ENCODE measurements at regions not wholly inside any gene's neighbourhood (a gene's known extent, or its start where the extent isn't known, plus 50 kb on each side); places are given as distances from the start of the nearest gene placed in this dataset.

- Histone ChIP-seq H4K20me1 (ENCODE audit: insufficient read depth, low read length) (no peaks in the 10 kb centered on the region), H3K79me2 (ENCODE audit: insufficient read depth, low read length) (no peaks in the 10 kb centered on the region), H3K27me3 (ENCODE audit: insufficient read depth, low read length) (no peaks in the 10 kb centered on the region), H2AFZ (ENCODE audit: low read length) (no peak overlapping the region), H3K4me3 (ENCODE audit: insufficient read depth, low read length) (no peak overlapping the region), H3K36me3 (ENCODE audit: insufficient read depth, low read length) (no peaks in the 10 kb centered on the region), H3K4me1 (ENCODE audit: insufficient read depth, low read length) (peaks cover 18% of the 10 kb centered on the region), H3K27ac (ENCODE audit: low read depth, low read length) (peak overlapping the region; percentile 90), H3K9me3 (ENCODE audit: low read depth, low read length) (no peaks in the 10 kb centered on the region), H3K4me2 (ENCODE audit: insufficient read depth, low read length) (peak overlapping the region; percentile 73)
- no peak for DNase-seq (ENCODE audit: insufficient read length, low spot score, missing footprints)
- TF ChIP-seq CTCF (IDR thresholded peaks at IDR 0.05; ENCODE audit: extremely low read depth, low read depth, low read length) = no peak
Observed at GRCh38 chr7:68692511-68692910, 905.8 kb upstream of the AUTS2 start.

GRCh38 chr7:68694656-68695055 lies 903.6 kb upstream of the AUTS2 start:
- peaks cover 39% of the 10 kb centered on the region for H3K4me1 ChIP-seq (ENCODE audit: insufficient read depth, low read length)
- no peak overlapping the region for H3K4me3 ChIP-seq (ENCODE audit: insufficient read depth, low read length)
- H3K79me2 ChIP-seq (ENCODE audit: insufficient read depth, low read length) = no peaks in the 10 kb centered on the region
- TF ChIP-seq CTCF (IDR thresholded peaks at IDR 0.05; ENCODE audit: extremely low read depth, low read depth, low read length) = no peak
- no peak for DNase-seq (ENCODE audit: insufficient read length, low spot score, missing footprints)
- no peaks in the 10 kb centered on the region for H3K9me3 ChIP-seq (ENCODE audit: low read depth, low read length)
- H3K27ac ChIP-seq (ENCODE audit: low read depth, low read length) = no peak overlapping the region
- H3K4me2 ChIP-seq (ENCODE audit: insufficient read depth, low read length) = no peak overlapping the region
- H2AFZ ChIP-seq (ENCODE audit: low read length) = peak overlapping the region; percentile 20
- no peaks in the 10 kb centered on the region for H4K20me1 ChIP-seq (ENCODE audit: insufficient read depth, low read length)
- H3K36me3 ChIP-seq (ENCODE audit: insufficient read depth, low read length) = no peaks in the 10 kb centered on the region
- H3K27me3 ChIP-seq (ENCODE audit: insufficient read depth, low read length) = no peaks in the 10 kb centered on the region

GRCh38 chr7:68697796-68698280 lies 900.4 kb upstream of the AUTS2 start:
- Histone ChIP-seq H3K9me3 (ENCODE audit: low read depth, low read length) (no peaks in the 10 kb centered on the region), H3K4me3 (ENCODE audit: insufficient read depth, low read length) (no peak overlapping the region), H3K4me1 (ENCODE audit: insufficient read depth, low read length) (peaks cover 36% of the 10 kb centered on the region), H2AFZ (ENCODE audit: low read length) (no peak overlapping the region), H3K36me3 (ENCODE audit: insufficient read depth, low read length) (no peaks in the 10 kb centered on the region), H4K20me1 (ENCODE audit: insufficient read depth, low read length) (no peaks in the 10 kb centered on the region), H3K4me2 (ENCODE audit: insufficient read depth, low read length) (no peak overlapping the region), H3K79me2 (ENCODE audit: insufficient read depth, low read length) (no peaks in the 10 kb centered on the region), H3K27ac (ENCODE audit: low read depth, low read length) (peak overlapping the region; percentile 94), H3K27me3 (ENCODE audit: insufficient read depth, low read length) (no peaks in the 10 kb centered on the region)
- DNase-seq (ENCODE audit: insufficient read length, low spot score, missing footprints) = no peak
- no peak for TF ChIP-seq CTCF (IDR thresholded peaks at IDR 0.05; ENCODE audit: extremely low read depth, low read depth, low read length)

- no peak for TF ChIP-seq CTCF (IDR thresholded peaks at IDR 0.05; ENCODE audit: extremely low read depth, low read depth, low read length)
- H2AFZ ChIP-seq (ENCODE audit: low read length) = peak overlapping the region; percentile 52
- peak; percentile 71 for DNase-seq (ENCODE audit: insufficient read length, low spot score, missing footprints)
- H3K4me1 ChIP-seq (ENCODE audit: insufficient read depth, low read length) = peaks cover 36% of the 10 kb centered on the region
- no peaks in the 10 kb centered on the region for H3K79me2 ChIP-seq (ENCODE audit: insufficient read depth, low read length)
- peak overlapping the region; percentile 65 for H3K4me2 ChIP-seq (ENCODE audit: insufficient read depth, low read length)
- no peaks in the 10 kb centered on the region for H3K36me3 ChIP-seq (ENCODE audit: insufficient read depth, low read length)
- no peaks in the 10 kb centered on the region for H3K9me3 ChIP-seq (ENCODE audit: low read depth, low read length)
- peak overlapping the region; percentile 94 for H3K27ac ChIP-seq (ENCODE audit: low read depth, low read length)
- no peaks in the 10 kb centered on the region for H3K27me3 ChIP-seq (ENCODE audit: insufficient read depth, low read length)
- no peaks in the 10 kb centered on the region for H4K20me1 ChIP-seq (ENCODE audit: insufficient read depth, low read length)
- H3K4me3 ChIP-seq (ENCODE audit: insufficient read depth, low read length) = no peak overlapping the region
Observed at GRCh38 chr7:68699090-68699711, 899.1 kb upstream of the AUTS2 start.

Data from osteoblast (primary cell).